ENCODE measurements at regions not wholly inside any gene's neighbourhood (a gene's known extent, or its start where the extent isn't known, plus 50 kb on each side); places are given as distances from the start of the nearest gene placed in this dataset.
A peak's percentile ranks its signal among the peaks of the same experiment; 100 is the strongest.

DNA sequence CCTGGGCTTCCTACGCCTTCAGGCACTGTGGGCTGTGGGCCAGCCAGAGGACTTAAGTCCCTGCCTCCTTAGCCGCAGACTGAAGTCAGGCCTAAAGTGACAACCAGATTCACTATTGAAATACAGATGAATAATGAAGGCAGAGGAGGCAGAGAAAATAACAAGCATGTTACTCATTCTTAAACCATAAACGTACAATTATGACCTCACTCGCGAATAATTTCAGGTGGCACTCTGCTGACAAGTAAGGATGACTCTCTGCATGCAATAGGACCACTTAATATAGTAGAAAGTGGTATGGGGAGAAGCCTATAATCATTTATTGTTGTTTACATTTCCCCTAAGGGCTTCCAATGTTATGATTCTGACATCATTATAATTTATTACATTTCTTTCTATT lies 409.2 kb upstream of the FGF13 start:
- peak; percentile 51 for DNase-seq (ENCODE audit: low spot score)

- DNase-seq (ENCODE audit: low spot score) = peak; percentile 12
These were observed 402.2 kb upstream of the FGF13 start for GRCh38 chrX:139113708-139114107.

DNA sequence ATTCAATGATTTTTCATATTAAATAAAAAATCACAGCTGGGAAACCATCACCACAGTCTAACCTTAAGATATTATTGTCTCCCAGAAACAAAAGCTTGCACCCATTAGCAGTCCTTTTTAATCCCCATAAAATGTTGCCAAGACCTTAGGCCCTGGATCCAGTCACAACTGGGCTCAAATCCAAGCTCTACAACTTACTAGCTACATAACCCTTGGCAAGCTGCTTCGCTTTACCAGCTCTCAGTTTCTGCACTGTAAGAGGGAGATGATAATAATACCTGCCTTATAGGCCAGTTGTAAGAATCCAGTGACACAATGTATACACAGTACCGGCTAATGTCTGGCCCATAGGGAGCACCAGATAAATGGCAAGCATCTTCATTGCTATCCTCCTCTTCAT lies 400.9 kb upstream of the FGF13 start:
- DNase-seq (ENCODE audit: low spot score) = peak; percentile 6

DNA sequence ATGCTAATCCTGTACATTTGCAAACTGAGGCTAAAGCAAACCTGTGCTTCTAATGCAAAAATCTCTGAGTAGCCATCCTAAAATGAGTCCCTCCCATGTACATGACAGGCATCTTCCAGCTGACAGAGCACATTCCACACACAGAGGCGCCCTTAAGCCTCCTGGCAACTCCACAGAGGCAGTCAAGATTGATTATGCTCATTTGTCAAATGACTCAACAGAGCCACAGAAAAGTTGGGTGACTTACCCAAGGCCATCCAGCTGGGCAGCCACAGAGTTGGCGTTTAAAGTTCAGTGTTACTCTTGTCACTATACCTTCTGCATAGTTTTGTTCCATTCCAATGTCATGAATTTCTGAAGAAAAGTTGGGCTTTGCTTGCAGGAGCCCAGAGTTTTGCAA lies 394.6 kb upstream of the FGF13 start:
- DNase-seq (ENCODE audit: low spot score) = peak; percentile 36

GRCh38 chrX:139094671-139095592 lies 383.4 kb upstream of the FGF13 start:
- no peak for DNase-seq (ENCODE audit: low spot score)

GRCh38 chrX:139093201-139093600 lies 381.7 kb upstream of the FGF13 start:
- DNase-seq (ENCODE audit: low spot score) = no peak

DNA sequence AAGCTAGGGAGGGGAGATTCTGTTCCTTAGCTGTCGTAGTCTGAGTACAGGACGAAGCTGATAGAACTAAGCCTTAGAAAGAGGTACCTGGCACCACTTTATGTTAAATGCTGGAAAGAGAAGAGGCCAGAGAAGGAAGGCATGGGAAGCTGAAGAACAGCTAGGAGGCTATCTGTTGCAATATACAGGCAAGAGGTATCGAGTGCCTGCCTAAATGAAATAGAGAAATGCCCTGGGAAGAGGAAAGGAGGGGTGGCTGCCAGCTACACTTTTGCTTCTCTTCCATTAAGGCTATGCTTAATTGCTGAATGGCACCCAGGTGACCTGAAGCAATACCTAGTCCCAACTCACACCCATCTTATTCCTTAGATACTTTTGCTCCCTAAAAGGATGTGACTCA lies 380.4 kb upstream of the FGF13 start:
- no peak for DNase-seq (ENCODE audit: low spot score)

DNA sequence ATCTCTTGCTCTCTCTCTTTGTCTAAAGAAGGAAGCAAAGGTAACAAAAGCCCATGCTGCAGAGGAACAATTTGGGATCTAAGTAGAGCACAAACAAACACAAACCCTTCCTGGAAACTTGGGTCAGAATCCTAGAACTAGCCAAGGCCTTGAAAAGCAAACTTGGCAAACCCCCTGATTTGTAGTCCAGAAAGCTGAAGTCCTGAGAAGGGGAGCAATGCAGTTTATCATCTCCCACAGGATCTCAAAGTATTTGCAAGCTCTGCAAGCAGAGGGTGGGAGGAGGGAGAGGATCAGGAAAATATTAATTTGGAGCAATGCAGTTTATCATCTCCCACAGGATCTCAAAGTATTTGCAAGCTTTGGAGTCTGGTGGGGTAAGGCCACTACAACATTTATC lies 379.5 kb upstream of the FGF13 start:
- no peak for DNase-seq (ENCODE audit: low spot score)

DNA sequence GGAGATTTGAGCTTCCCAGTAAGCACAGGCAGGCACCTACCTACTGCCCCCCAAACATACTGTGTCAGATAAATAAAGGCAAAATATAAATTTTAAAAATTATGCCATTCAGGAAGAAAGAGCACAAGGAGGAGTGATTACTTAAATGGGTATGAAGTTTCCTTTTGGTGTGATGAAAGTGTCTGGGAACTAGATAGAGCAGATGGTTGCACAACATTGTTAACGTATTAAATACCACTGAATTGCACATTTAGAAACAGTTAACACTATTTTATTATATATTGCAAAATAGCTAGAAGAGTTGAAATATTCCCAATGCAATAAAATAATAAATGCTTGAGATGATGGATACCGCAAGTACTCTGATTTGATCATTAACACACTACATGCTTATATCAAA lies 374.7 kb upstream of the FGF13 start:
- no peak for DNase-seq (ENCODE audit: low spot score)

DNA sequence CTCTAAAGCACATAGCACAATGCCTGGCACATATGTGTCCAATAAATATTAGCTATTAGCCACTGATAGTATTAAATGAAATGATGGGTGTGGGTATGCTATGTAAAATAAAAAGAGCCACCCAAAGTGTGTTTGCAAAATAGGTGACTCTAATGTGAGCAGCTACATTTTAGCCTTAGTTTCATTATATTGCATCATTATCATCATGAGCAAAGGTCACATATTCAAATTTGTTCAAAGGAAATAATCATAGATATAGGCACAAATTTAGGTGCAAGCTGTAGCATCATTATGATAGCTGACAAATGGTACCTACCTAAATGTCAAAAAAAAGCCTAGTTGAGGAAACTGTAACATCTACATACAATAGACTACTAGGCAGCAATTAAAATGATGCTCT lies 373.9 kb upstream of the FGF13 start:
- DNase-seq (ENCODE audit: low spot score) = no peak

GRCh38 chrX:139083191-139083590 lies 371.7 kb upstream of the FGF13 start:
- DNase-seq (ENCODE audit: low spot score) = no peak

DNA sequence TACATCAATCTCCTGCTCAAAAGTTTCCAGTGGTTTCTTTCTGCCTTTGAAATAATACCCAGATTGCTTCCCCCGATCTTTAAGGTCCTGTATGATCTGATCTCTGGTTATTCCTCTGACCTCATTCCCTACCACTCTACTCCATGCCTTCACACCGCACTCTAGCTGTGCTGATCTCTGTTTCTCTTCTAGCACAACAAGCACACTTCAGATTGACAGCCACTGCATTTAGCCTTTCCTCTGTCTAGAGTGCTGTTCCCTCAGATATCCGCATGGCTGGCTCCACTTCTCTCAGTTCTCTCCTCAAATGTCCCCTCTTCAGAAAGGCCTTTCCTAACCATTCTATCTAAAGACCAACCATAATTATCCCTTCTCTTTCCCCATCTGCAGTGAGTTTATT lies 370.4 kb upstream of the FGF13 start:
- DNase-seq (ENCODE audit: low spot score) = no peak

- DNase-seq (ENCODE audit: low spot score) = no peak
These were observed 368.3 kb upstream of the FGF13 start for GRCh38 chrX:139079789-139080188.

- DNase-seq (ENCODE audit: low spot score) = no peak
These were observed 367.3 kb upstream of the FGF13 start for GRCh38 chrX:139078761-139079280.

GRCh38 chrX:139078342-139078741 lies 366.8 kb upstream of the FGF13 start:
- DNase-seq (ENCODE audit: low spot score) = no peak

- peak; percentile 5 for DNase-seq (ENCODE audit: low spot score)
These were observed 366.0 kb upstream of the FGF13 start for GRCh38 chrX:139077281-139078250.

DNA sequence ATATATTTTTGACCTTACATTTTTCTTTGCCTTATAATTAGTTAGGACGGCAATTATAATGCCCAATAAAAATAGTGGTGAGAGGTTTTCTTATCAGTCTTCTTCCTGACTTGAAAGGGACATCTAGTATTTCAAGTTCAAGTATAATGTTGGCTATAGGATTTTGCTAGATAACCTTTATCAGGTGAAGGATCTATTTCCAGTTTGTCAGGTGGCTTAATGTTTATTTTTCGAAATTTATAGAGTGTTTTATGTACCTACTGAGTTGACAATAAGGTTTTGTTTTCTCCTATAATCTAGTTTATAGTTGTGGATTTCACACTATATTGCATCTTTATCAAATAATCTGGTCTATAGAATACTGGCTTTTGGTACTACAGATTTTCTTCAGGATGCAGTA lies 351.8 kb upstream of the FGF13 start:
- DNase-seq (ENCODE audit: low spot score) = no peak

GRCh38 chrX:139058831-139059495 lies 347.4 kb upstream of the FGF13 start:
- DNase-seq (ENCODE audit: low spot score) = peak; percentile 34

GRCh38 chrX:139052461-139052860 lies 340.9 kb upstream of the FGF13 start:
- DNase-seq (ENCODE audit: low spot score) = no peak

GRCh38 chrX:139049465-139049864 lies 337.9 kb upstream of the FGF13 start:
- DNase-seq (ENCODE audit: low spot score) = no peak

DNA sequence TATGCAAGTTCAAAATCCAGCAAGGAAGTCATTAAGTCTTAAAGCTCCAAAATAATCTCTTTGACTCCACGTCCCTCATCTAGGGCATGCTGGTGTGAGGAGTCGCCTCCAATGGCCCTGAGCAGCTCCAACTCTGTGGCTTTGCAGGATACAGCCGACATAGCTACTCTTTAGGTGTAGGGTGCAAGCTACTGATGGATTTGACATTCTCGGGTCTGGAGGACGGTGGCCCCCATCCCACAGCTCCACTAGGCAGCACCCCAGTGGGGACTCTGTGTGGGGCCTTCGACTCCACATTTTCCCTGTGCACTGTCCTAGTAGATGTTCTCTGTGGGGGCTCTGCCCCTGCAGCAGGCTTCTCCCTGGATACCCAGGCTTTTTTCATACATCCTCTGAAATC lies 333.2 kb upstream of the FGF13 start:
- DNase-seq (ENCODE audit: low spot score) = no peak

GRCh38 chrX:139039041-139039440 lies 327.5 kb upstream of the FGF13 start:
- no peak for DNase-seq (ENCODE audit: low spot score)

Data from H4 (cell line).